ENCODE measurements at regions not wholly inside any gene's neighbourhood (a gene's known extent, or its start where the extent isn't known, plus 50 kb on each side); places are given as distances from the start of the nearest gene placed in this dataset.

GRCh38 chr3:83868909-83869567, 1089.8 kb upstream of the CADM2 start:
- TF ChIP-seq RUNX3 (IDR thresholded peaks at IDR 0.05; ENCODE audit: low read length), result no peak
- TF ChIP-seq BHLHE40 (IDR thresholded peaks at IDR 0.05; ENCODE audit: borderline replicate concordance in 1 of 2, low read depth in 2 of 2, low read length in 1 of 2), result no peak
- no peak for TF ChIP-seq CTCF (IDR thresholded peaks at IDR 0.05 in 2 of 3, conservative IDR thresholded peaks at IDR 0.05 in 1 of 3; ENCODE audit: control insufficient read depth in 2 of 3, extremely low read depth in 1 of 3, insufficient read depth in 1 of 3, low read depth in 3 of 3, low read length in 3 of 3)
- no peak for TF ChIP-seq RB1 (IDR thresholded peaks at IDR 0.05; ENCODE audit: borderline replicate concordance)
- TF ChIP-seq POLR2A (IDR thresholded peaks at IDR 0.05; ENCODE audit: low read depth, low read length), result no peak

Measured in GM12878 (cell line).